NOMO-1 treated with dmso at 0.1 percent for 144 hours (cell line): ENCODE measurements at regions not wholly inside any gene's neighbourhood (a gene's known extent, or its start where the extent isn't known, plus 50 kb on each side); places are given as distances from the start of the nearest gene placed in this dataset.

Experiments used
- DNase-seq: peaks from one replicate; lab custom pipeline; 2025; ENCODE audit not compliant: unreplicated experiment; lab: John Stamatoyannopoulos, UW

DNA sequence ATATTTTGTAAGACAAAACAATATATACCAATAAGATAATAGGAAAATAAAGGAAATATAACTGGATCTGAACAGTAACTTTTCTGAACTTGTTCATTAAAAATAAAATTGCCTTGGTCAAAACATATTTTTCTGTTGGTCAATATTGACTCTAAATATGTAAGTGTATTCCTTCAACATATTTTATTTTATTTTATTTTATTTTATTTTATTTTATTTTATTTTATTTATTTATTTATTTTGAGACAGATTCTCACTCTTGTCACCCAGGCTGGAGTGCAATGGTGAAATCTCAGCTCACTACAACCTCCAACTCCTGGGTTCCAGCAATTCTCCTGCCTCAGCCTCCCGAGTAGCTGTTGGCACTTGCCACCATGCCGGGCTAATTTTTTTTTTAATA, 571.0 kb downstream of the NR2F1-AS1 start:
- no peak for DNase-seq

DNA sequence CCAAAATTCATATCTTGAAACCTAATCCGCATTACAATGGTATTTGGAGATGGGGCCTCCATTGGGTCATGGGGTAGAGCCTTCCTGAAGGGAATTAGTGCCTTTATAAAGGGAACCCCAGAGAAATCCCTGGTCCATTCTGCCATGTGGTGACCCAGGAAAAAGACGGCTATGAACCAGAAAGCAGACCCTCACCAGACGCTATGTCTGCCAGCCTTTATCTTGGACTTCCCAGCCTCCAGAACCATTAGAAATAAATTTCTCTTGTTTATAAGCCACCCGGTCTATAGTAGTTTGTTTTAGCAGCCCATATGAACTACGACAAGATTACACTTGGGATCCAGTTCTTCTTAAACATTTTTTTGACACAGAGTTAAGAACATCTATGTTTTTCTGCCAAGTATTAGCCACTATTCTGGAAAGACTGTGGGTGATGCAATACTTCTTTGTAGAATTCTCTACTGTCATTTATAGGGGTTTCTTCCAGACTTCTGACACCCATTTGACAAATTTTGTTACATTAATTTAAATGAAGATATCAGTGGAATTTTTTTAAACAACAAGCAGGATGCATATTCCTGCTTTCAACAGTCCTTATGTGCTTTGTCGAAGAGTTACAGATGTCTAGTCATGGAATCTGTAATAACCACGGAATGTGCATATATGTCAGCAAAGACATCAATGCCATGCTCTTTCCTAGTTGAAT, 572.4 kb downstream of the NR2F1-AS1 start:
- no peak for DNase-seq

DNA sequence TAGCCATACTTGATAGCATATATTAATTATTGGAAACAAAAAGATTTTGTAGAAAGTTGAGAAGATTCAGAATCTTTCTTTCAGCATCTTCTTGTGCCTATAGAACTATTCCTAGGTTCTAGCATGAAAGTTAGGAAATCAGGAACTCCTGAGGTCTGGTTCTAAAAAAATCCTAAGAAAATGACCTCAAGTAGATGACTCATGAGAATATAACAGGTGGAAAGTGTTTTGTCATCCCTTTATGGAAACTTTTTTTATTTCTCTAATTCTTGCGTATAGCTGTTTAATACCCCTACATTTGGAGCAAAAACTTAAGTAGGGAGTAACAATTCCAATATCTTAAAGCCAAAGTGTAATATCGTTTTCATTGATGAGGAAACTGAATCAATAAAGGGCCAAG, 574.1 kb downstream of the NR2F1-AS1 start:
- DNase-seq: no peak

DNA sequence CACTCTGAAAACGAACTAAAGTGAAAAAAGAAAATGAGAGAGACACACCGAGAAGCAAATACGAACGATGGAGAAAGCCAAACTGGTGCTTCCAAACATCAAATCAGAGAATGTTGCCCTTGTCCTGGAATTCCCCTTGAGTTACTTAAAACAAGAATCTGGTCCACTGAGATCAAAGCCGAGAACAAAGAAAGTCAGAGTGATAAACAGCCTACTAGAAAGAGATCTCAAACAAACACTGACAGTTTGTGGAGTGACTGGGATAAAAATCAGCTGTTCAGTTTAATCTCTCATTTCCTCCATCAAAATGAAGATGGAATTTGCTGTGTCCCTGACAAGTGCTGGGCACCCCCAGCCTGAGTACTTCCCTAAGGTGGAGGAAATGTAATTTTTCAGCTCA, 582.6 kb downstream of the NR2F1-AS1 start:
- DNase-seq: no peak

DNA sequence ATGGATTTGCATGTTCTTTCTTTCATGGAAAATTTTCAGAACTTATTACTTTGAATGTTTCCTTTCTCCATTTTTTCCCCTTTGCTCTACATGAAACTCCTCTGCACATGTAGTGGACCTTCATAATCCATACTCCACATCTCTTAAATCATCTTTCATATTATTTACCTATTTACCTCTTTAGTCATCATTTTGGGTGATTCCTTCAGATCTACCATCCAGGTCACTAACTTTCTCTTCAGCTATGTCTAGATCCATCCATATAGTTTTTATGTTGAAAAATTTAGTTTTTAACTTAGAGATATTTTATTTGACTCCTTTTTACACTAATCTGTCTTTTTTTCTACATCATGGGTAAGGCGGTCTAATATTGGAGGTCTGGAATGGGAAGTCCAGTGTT, 586.6 kb downstream of the NR2F1-AS1 start:
- DNase-seq: no peak

DNA sequence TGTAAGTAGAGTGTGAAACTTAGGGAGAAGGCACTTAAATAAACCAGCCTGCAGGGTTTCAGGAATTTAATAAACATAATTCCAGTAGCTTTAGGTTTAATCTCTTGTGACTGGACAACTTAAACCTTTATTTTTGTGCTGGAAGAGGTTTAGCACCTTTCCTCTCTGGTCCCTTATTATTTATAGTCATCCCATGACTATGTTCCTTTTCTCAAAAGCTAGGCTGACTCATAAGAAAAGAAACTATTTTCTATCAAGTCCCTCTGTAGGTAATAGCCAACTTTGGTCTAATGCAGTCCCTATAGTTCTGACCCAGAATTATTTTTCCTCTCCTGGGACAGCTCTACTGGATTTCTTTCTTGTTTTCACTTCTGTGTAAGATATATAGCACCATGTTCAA, 588.9 kb downstream of the NR2F1-AS1 start:
- DNase-seq: no peak

DNA sequence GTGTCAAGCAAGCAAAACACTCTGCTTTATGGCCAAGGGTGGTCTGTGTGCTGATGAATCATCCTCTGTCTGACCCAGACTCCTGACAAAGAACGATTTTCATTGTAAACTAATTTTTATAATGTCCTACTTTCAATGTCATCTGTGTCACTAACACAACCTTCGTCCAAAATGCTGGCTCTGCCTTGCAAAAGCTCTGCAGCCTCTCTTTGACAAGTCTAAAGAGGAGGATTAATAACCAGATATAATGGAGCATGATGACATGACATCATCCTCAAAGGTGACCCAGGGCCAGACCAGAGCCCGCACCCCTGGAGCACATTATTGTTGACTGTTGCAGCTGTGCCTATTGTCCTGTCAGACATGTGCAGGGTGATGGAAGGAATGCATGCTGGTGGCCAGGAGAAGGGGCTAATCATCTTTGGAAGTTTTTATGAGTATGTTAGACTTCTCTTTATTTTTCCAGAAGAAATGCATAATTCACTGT, 589.4 kb downstream of the NR2F1-AS1 start:
- DNase-seq: no peak

DNA sequence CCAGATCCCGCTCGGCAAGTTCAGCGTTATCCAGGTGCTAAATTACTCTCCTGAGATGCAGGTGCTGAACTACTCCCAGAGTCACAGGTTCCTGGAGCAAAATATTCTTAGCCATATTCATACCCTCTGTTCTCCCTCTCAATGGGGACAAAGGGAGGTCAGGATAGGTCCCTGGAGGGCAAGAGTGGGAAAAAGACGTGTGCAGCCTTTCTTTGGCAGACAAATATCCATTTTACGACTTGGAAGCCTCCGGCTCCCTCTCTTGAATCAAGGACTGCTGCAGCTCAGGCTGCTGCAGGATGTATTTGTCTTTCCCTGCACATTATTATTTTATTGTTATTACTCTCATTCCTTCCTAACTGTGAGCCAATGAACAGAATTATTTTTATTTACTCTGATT, 590.2 kb downstream of the NR2F1-AS1 start:
- no peak for DNase-seq

DNA sequence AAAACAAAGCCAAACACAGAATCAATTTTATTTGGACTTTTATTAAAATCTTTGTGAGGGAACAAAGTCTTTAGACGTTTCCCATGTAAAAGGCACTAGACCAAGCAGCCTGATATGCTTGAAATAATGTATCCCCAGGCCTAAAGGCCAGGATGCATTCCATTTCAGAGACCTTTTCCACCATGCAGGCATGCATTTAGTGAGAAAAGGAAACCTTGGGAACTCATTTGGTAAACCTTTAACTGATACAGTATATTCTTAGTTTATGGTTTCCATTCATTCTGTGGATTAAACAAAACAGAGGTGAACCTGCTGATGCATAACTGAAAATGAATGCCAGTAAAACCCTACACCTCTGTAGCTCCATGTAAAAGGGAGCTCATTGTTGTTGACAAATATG, 600.0 kb downstream of the NR2F1-AS1 start:
- DNase-seq: no peak

DNA sequence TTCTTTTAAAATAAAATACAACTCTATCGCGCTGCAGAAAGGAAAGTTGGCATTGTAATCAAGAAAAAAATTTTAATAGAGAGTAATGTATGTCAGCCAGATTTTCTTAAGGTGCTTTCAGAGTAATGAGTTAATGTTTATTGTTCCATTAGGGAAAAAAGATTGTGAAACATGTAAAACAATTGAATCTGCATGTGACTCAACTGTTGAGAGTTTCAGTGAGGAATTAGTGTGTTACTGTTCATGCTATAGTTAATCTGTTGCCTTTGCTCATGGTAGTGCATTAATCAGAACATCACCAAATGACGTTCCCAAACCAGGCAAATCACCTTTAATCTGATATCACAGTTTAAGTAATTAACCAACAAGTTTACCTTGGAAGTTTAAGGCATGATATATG, 600.5 kb downstream of the NR2F1-AS1 start:
- DNase-seq: no peak

DNA sequence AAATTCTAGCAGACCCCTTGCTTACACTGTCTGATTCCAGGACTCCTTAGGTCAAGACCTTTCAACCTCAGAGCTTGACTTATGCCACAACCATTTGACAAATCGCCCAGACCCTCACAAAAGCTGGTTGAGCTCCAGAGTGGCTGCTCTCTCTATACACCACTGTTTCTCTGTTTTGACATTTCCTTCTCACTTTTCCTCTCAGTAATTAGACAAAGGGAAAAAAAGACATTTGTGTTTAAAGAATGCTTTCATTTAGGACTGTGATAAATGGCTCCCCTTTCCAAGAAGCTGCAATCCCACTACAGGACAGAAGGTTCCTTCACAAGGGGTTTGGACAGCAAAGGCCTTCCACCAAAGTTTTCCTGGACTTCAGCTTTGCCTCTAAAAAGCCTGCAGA, 601.3 kb downstream of the NR2F1-AS1 start:
- no peak for DNase-seq

DNA sequence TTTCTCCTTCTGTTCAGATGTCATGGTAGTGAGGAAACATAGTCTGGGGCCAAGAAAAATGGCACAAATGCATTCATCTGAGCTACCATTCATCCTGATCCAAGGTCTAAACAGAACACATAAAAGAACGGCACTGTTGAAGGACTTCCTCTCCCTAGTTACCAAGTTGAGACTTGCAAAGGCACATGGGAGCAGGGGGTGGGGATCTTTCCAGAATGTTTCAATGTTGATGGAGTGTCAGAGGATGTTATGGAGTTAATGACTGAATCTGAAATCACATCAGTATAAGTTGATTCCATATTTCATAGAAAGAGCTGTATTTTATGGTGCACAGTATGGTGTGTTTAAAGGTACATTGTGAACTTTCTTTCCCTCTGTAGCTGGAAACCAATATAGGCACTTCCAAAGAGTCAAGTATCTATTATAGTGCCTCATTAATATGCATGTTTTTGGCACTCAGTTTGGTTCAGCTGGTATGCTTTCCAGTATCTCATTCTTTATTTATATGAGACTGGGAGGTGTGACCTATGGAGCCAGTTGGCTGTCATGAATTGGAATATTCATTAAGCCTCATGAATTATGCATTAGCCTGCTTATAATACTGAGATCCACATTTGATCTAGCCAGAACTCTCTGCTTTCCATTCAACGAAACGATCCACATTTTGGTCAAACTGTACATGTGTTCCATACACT, 603.0 kb downstream of the NR2F1-AS1 start:
- DNase-seq: no peak

DNA sequence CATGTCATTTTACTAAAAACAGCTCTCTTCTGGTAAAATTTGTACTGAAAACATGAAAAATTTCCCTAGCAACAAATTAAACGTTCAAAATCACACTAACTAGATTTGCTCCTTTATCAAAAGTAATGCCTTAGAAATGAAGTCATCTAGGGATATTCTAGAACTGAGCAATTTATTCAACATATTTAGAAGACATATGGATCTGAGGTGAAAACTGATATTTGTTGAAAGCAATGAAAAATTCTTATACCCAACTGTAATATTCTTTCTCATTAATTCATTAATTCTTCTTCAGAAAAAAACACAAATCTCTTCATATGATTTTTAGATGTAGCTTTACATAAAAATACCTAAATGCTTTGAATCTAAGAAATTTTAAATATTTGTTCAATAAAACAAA, 604.9 kb downstream of the NR2F1-AS1 start:
- no peak for DNase-seq

DNA sequence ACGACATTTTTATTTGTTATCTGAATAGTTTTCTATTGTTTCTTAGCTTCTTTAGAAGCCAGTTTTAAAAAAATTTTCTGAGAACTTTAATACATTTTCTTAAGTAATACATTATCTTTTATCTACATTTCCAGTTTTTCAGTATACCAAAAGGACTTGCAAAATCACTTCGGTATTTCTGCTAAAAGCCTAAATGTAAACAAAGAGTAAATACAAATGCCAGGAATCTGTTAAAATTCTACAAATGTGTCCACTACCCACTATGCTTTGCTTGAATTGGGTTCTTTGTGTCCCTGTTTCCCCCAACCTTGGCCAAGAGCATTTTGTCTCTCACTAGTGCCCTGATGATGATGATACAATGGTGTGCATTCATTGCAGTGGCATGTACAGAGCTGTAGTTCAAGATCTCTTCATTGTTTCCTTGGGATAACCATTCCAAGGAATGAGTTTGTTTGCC, 611.2 kb downstream of the NR2F1-AS1 start:
- no peak for DNase-seq

DNA sequence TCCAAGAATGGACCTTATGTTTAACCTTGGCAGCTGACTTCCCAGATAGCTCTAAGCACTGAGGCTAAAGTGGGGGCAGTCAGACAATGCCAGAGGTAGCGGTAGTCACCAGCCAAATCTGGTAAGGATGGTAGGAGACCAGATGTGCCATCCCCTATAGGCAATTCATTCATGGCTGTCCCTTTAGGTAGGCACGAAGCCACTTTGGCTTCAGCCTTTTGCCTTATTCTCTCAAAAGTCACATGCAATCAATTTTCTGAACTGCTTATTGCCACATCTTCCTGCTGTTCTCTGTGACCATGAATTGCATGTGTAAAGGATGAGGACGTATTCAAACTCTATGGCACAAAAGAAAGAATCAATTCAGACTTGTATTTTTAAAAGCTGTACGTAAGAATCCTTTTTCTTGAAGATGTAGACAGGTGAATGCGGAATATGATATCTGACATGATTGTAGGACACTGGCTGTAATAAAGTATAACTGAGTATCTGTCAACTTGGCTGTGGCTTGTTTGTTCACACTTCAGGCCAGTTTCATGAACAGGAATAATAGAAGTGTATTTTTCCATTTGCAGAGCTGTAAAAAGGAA, 611.7 kb downstream of the NR2F1-AS1 start:
- no peak for DNase-seq

DNA sequence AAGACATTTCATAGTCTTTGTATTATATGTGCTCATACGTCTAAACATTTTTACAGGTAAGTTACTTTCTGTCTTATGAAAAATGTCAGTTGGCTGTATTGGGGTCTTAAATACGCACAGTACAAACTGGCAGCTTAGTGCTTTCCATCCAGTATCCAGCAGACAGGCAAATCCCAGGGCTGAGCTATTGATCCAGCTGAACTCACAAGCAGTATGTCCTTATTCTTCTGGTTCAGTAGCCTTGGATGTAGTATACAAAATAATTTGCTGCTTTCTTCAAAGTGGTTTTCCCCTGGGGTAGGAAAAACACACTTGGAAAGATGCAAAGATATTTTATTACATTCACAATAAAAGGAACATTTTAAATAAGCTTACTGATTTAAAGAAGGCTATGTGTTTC, 617.2 kb downstream of the NR2F1-AS1 start:
- DNase-seq: no peak

DNA sequence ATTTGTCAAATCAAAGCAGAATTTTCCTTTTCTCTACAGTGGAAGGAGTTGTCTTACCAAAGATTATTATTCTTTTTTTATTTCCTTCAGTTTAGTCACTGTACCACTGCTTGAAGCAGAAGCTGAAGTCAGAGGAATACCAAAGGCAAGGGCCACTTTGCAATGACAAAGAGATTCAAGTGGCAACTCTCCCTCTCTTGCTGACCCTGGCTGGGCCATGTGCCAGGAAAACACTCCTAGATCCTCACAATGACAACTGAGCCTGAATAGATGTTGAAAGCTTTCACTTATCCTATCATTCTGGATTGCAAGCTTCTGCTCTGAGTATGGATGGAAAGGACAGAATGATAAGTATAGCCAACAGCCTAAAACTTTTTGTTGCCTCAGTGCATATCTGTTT, 618.3 kb downstream of the NR2F1-AS1 start:
- no peak for DNase-seq

DNA sequence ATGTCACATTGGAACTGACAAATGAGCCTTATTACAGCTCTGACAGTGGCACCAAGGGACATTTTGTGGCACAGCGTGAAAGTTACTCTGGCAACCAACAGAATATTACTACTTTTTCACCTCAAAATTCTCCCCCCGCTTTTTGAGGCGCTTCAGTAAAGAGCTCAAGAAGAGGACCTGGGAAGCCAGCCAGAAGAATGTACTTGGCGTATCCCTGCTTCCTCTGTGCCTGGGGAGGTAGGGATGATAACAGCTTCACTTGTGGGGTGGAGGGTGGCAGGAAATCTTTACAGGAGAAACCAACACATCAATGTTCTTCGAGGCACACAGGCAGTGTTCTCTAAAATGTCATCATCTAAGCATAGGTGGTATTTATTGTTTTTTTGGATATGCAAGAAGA, 624.1 kb downstream of the NR2F1-AS1 start:
- DNase-seq: no peak

DNA sequence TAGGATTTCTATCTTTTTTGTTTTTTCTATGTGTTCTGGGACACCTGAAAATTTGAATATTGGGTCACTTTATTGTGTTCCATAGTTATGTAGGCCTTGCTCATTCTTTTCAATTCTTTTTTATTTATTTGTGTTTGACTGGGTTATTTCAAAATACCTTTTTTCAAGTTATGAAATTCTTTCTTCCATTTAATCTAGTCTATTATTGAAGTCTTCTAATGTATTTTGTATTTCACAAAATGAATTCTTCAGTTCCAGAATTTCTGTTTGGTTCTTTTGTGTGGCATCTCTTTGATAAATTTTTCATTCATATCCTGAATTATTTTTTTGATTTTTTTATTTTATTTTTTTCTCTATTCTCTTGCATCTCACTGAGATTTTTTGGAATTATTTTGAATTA, 628.8 kb downstream of the NR2F1-AS1 start:
- no peak for DNase-seq

DNA sequence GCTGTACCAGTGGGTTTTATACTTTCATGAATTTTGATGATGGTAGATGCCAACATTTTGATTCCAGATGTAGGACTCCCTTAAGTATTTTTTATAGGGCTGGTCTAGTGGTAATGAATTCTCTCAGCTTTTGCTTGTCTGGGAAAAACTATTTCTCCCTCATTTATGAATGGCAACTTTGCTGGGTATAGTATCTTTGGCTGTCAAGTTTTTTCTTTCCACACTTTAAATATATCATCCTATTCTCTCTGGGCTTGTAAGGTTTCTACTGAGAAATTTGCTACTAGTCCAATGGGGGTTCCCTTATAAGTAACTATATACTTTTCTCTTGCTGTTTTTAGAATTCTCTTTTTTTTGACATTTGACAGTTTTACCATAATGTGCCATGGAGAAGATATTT, 629.3 kb downstream of the NR2F1-AS1 start:
- DNase-seq: no peak

DNA sequence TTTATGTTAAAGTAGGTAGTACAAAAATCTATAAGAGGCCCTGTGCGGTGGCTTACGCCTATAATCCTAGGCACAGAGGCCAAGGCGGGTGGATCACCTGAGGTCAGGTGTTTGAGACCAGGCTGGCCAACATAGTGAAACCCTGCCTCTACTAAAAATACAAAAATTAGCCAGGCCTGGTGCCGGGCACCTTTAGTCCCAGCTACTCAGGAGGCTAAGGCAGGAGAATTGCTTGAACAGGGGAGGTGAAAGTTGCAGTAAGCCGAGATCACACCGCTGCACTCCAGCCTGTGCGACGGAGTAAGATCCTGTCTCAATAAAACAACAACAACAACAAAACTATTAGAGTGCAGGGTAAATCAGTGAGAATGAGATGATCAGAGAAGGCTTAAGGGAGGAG, 634.5 kb downstream of the NR2F1-AS1 start:
- DNase-seq: no peak

DNA sequence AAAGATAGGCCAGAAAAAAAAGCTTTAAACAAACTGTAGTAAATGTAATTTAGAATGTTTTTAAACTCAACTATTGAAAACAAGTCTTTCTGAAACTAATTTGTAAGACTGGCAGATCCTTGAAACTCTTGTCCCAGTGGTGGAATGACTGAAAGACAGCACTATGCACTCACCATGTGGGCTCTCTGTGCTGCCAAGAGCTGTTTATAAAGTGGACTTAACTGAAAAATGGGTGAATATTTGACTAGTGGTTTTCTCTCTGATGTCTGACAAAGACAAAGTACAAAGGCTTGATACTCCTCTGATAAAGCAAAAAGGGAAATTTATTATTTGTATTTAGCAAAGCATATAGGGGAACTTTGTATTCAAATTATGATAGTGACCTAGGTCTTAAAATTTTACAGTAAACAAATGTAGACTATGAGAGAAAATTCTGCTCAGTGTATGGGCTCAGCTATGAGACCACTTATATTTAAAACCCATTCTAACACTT, 635.4 kb downstream of the NR2F1-AS1 start:
- no peak for DNase-seq
